ENCODE measurements at regions not wholly inside any gene's neighbourhood (a gene's known extent, or its start where the extent isn't known, plus 50 kb on each side); places are given as distances from the start of the nearest gene placed in this dataset.

- WGBS, 3 donors, result 5 to 27% (median 14%) methylated on average over 1 of the region's 1 CpG
- DNase-seq (no peak), ATAC-seq (no peak)
- intact Hi-C loops (cut with DNase I), result no loop called here
- TF ChIP-seq CTCF (IDR thresholded peaks at IDR 0.05), result no peak
- peaks cover 4% of the 10 kb centered on the region for H3K4me1 ChIP-seq
- H3K27ac ChIP-seq, result no peak overlapping the region
- no peaks in the 10 kb centered on the region for H3K9me3 ChIP-seq
- H3K27me3 ChIP-seq (ENCODE audit: insufficient read depth in 3 of 3, low read length in 2 of 3), result no peaks in the 10 kb centered on the region
- H3K36me3 ChIP-seq (ENCODE audit: insufficient read depth in 1 of 2, low read depth in 1 of 2), result no peaks in the 10 kb centered on the region
- no peak overlapping the region for H3K4me3 ChIP-seq
These were observed 459.3 kb upstream of the ADAMTS5 start for GRCh38 chr21:27426196-27426595.

- intact Hi-C loops (cut with DNase I), result no loop called here
- ATAC-seq, result no peak
- 29 to 32% (median 30%) methylated on average over 3 of the region's 3 CpGs for WGBS, 3 donors
- Histone ChIP-seq H3K9me3 (no peaks in the 10 kb centered on the region), H3K27ac (no peak overlapping the region), H3K4me3 (no peak overlapping the region), H3K36me3 (ENCODE audit: insufficient read depth in 1 of 2, low read depth in 1 of 2) (no peaks in the 10 kb centered on the region), H3K4me1 (peaks cover 4% of the 10 kb centered on the region), H3K27me3 (ENCODE audit: insufficient read depth in 3 of 3, low read length in 2 of 3) (no peaks in the 10 kb centered on the region)
- DNase-seq, result no peak
- TF ChIP-seq CTCF (IDR thresholded peaks at IDR 0.05), result no peak
These were observed 458.7 kb upstream of the ADAMTS5 start for GRCh38 chr21:27425574-27425973.

- H3K9me3 ChIP-seq, result no peaks in the 10 kb centered on the region
- H3K36me3 ChIP-seq (ENCODE audit: insufficient read depth in 1 of 2, low read depth in 1 of 2), result no peaks in the 10 kb centered on the region
- no peak overlapping the region for H3K4me3 ChIP-seq
- DNase-seq, result no peak
- H3K27me3 ChIP-seq (ENCODE audit: insufficient read depth in 3 of 3, low read length in 2 of 3), result no peaks in the 10 kb centered on the region
- intact Hi-C loops (cut with DNase I), result no loop called here
- no peak for ATAC-seq
- H3K4me1 ChIP-seq, result peaks cover 4% of the 10 kb centered on the region
- TF ChIP-seq CTCF (IDR thresholded peaks at IDR 0.05), result no peak
- no peak overlapping the region for H3K27ac ChIP-seq
- WGBS, 3 donors, result 71 to 76% (median 74%) methylated on average over 2 of the region's 2 CpGs
These were observed 458.3 kb upstream of the ADAMTS5 start for GRCh38 chr21:27425172-27425571.

- intact Hi-C loops (cut with DNase I), result no loop called here
- Histone ChIP-seq H3K36me3 (ENCODE audit: insufficient read depth in 1 of 2, low read depth in 1 of 2) (no peaks in the 10 kb centered on the region), H3K4me3 (no peak overlapping the region), H3K27ac (no peak overlapping the region), H3K4me1 (peaks cover 4% of the 10 kb centered on the region), H3K27me3 (ENCODE audit: insufficient read depth in 3 of 3, low read length in 2 of 3) (no peaks in the 10 kb centered on the region), H3K9me3 (no peaks in the 10 kb centered on the region)
- no peak for DNase-seq
- WGBS, 3 donors, result 90 to 100% (median 96%) methylated on average over 1 of the region's 1 CpG
- TF ChIP-seq CTCF (IDR thresholded peaks at IDR 0.05), result no peak
- no peak for ATAC-seq
These were observed 457.7 kb upstream of the ADAMTS5 start for GRCh38 chr21:27424601-27425000.

- ATAC-seq (no peak), DNase-seq (no peak)
- WGBS, 3 donors, result 84 to 90% (median 85%) methylated on average over 4 of the region's 4 CpGs
- no peak overlapping the region for H3K27ac ChIP-seq
- H3K4me3 ChIP-seq, result no peak overlapping the region
- TF ChIP-seq CTCF (IDR thresholded peaks at IDR 0.05), result no peak
- no peaks in the 10 kb centered on the region for H3K27me3 ChIP-seq (ENCODE audit: insufficient read depth in 3 of 3, low read length in 2 of 3)
- no peaks in the 10 kb centered on the region for H3K36me3 ChIP-seq (ENCODE audit: insufficient read depth in 1 of 2, low read depth in 1 of 2)
- H3K9me3 ChIP-seq, result no peaks in the 10 kb centered on the region
- H3K4me1 ChIP-seq, result peaks cover 4% of the 10 kb centered on the region
- intact Hi-C loops (cut with DNase I), result no loop called here
These were observed 457.2 kb upstream of the ADAMTS5 start for GRCh38 chr21:27423906-27424595.

All from psoas muscle (tissue), 7 donors.